PFSK-1 (cell line): ENCODE measurements at regions not wholly inside any gene's neighbourhood (a gene's known extent, or its start where the extent isn't known, plus 50 kb on each side); places are given as distances from the start of the nearest gene placed in this dataset.

Experiments
- FOXP2 ChIP-seq: optimal IDR thresholded peaks from 2 replicates; pipeline ENCODE3; 2011; ENCODE audit warnings: borderline replicate concordance, control low read depth, inconsistent platforms; ENCODE audit not compliant: insufficient read depth; ENCODE audit errors: extremely low read length, extremely low read depth
- POLR2AphosphoS5 ChIP-seq: IDR thresholded peaks from 2 replicates; pipeline ENCODE4 v1.6.1; 2012; ENCODE audit warnings: low read depth, mild to moderate bottlenecking, control low read depth, low read length, moderate library complexity
- SIN3A ChIP-seq: IDR thresholded peaks from 2 replicates; pipeline ENCODE4 v1.6.1; 2012; ENCODE audit warnings: mild to moderate bottlenecking, low read length, moderate library complexity, borderline replicate concordance; ENCODE audit not compliant: insufficient read depth
- TAF1 ChIP-seq: IDR thresholded peaks from 2 replicates; pipeline ENCODE4 v1.6.1; 2012; ENCODE audit warnings: low read length, control low read depth, borderline replicate concordance; ENCODE audit not compliant: insufficient read depth
- TF ChIP-seq, protein P1 (sequence below), 2 experiments: IDR thresholded peaks; 2 replicates each; pipeline versions ENCODE4 v1.6.1 to v1.8.0; 2011 to 2012; ENCODE audit warnings: low read depth in 2 of 2, low read length in 2 of 2, control low read depth in 1 of 2, inconsistent platforms in 1 of 2, mild to moderate bottlenecking in 1 of 2, moderate library complexity in 1 of 2; ENCODE audit not compliant: insufficient read depth in 1 of 2

GRCh38 chr12:85550924-85551323 is 270.9 kb downstream of the ALX1 start:
- TF ChIP-seq TAF1 (no peak), FOXP2 (no peak), SIN3A (no peak), POLR2AphosphoS5 (no peak)
- TF ChIP-seq, protein P1, sequence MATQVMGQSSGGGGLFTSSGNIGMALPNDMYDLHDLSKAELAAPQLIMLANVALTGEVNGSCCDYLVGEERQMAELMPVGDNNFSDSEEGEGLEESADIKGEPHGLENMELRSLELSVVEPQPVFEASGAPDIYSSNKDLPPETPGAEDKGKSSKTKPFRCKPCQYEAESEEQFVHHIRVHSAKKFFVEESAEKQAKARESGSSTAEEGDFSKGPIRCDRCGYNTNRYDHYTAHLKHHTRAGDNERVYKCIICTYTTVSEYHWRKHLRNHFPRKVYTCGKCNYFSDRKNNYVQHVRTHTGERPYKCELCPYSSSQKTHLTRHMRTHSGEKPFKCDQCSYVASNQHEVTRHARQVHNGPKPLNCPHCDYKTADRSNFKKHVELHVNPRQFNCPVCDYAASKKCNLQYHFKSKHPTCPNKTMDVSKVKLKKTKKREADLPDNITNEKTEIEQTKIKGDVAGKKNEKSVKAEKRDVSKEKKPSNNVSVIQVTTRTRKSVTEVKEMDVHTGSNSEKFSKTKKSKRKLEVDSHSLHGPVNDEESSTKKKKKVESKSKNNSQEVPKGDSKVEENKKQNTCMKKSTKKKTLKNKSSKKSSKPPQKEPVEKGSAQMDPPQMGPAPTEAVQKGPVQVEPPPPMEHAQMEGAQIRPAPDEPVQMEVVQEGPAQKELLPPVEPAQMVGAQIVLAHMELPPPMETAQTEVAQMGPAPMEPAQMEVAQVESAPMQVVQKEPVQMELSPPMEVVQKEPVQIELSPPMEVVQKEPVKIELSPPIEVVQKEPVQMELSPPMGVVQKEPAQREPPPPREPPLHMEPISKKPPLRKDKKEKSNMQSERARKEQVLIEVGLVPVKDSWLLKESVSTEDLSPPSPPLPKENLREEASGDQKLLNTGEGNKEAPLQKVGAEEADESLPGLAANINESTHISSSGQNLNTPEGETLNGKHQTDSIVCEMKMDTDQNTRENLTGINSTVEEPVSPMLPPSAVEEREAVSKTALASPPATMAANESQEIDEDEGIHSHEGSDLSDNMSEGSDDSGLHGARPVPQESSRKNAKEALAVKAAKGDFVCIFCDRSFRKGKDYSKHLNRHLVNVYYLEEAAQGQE (IDR thresholded peaks at IDR 0.05; ENCODE audit: insufficient read depth in 1 of 2, low read depth in 2 of 2, low read length in 2 of 2) = no peak

DNA sequence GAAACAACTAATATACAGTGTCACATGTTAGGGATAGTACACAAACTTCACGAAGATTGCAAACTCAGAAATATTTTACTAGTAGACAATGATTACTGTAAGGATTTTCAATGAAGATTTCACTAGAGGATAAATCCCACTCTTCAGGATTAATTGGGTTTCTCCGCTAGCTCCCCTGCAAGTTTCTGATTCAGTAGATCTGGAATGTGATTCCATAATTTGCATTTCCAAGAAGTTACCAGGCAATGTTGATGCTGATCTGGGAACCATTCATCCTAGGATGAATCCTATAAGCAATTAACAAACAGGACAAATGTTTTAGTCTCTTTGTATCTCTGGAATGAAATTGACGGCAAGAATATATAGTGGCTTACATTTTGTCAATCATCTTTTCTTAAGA is 272.4 kb downstream of the ALX1 start:
- TF ChIP-seq FOXP2 = no peak
- TF ChIP-seq SIN3A = no peak

DNA sequence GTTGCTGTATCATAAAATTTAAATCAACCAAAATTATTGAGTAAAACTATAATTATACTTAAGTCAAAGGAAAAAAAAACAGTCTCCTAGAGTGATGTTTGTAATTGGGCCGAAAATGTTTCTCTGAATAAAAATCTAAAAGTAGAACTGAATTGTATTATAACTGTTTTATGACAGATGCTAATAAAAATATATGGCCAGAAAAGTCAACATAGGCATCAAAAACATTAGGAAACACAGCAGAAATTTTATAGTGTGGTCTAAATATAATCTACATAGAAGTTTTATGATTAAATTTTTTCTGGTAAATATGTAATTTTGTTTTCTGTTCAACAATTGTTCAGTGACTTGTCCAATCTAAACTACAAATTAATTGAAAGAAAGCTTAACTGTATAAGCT is 277.8 kb downstream of the ALX1 start:
- TF ChIP-seq SIN3A = no peak

DNA sequence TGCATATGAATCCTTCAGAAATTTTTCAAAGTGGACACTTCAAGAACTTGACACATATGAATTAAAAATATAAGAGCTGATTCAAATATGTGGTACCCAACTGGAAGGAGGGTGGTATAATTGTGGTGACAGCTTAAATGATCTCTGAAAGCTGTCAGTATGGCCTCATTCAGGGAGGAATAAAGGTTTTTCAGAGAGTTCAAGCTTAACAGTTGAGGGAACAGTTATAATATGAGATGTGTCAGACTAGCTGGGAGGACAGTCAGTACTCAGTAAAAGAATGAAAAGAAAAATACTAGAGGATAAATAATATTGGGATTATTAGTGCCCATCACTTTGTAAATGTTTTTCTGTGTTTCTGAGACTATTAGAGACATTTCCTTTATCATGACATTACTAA is 277.5 kb downstream of the RASSF9 start:
- TF ChIP-seq TAF1 (no peak), POLR2AphosphoS5 (no peak), FOXP2 (no peak)
- TF ChIP-seq, protein P1 (IDR thresholded peaks at IDR 0.05; ENCODE audit: insufficient read depth in 1 of 2, low read depth in 2 of 2, low read length in 2 of 2) = no peak

DNA sequence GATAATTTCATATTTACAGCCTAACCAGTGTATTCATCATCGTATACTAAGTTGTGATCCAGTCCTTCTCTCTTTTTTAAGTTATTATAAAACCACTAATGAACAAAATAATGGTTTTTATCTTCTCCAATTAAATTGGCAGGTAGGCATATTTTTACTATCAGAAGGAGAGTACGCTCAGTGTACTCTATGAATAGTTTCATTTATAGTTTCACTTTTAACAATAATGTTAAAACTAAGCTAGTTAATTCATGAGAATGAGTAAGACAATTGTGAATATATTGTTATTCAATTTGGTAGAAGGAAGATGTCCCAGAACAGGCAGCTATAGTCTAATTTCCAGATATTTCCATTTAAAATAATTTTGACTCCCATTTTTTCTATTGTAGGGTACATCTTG is 277.1 kb downstream of the RASSF9 start:
- TF ChIP-seq, protein P1 (IDR thresholded peaks at IDR 0.05; ENCODE audit: insufficient read depth in 1 of 2, low read depth in 2 of 2, low read length in 2 of 2) = no peak
- TF ChIP-seq POLR2AphosphoS5 (no peak), SIN3A (no peak), TAF1 (no peak), FOXP2 (no peak)

DNA sequence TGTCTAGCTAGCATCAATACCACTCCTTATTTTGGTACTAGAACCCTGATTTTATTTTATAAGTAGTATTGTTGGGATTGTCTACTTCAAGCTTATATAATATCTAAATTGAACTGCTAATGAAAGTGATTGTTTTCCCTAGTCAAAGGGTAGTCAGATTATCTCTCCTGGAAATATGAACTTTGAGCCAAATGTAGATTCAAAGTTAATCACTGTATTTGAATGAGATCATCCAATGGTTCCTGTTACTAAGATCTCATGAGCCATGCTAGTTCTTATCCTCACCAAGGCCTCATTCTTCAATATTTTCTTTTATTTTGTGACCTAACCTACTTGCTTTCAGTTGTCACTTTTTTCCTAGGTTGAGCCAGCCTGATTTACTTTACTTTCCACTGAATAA is 276.7 kb downstream of the RASSF9 start:
- TF ChIP-seq SIN3A = no peak
- TF ChIP-seq, protein P1 (IDR thresholded peaks at IDR 0.05; ENCODE audit: insufficient read depth in 1 of 2, low read depth in 2 of 2, low read length in 2 of 2) = no peak
- no peak for TF ChIP-seq FOXP2
- no peak for TF ChIP-seq TAF1
